HL-60/S4 (cell line): ENCODE measurements at regions not wholly inside any gene's neighbourhood (a gene's known extent, or its start where the extent isn't known, plus 50 kb on each side); places are given as distances from the start of the nearest gene placed in this dataset.
"Not testable (repeated sequence)": the region's sequence is repeated elsewhere in the genome, so short reads cannot be mapped to it uniquely, and the experiment has no call there.

ENCODE experiments used
- in situ Hi-C: fragments of 300-500 bp; cut with MboI; formaldehyde crosslinking; loops from 2 replicates; pipeline ENCODE4 v1.14.3; 2022; ENCODE audit warnings: low sequenced_read_pairs

DNA sequence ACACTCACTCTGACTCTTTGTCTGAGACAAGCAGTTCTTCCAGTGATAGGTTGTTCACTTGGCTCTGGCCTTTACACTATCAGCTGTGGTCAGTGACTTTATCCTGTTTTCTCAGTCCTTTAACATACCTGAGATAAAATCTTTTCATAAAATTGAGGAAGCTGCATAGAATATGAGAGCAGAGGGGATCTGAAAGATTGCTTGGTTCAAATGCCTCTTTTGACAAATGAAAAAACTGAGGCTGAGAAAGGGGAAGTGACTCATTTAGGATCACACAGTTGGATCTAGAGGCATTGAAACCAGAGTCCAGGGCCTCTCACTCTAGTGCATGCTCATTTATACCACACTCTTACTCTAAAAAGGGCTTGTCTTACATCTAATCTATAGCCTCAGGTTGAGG lies 277.0 kb upstream of the TBX18 start:
- in situ Hi-C loops, result no loop called here

DNA sequence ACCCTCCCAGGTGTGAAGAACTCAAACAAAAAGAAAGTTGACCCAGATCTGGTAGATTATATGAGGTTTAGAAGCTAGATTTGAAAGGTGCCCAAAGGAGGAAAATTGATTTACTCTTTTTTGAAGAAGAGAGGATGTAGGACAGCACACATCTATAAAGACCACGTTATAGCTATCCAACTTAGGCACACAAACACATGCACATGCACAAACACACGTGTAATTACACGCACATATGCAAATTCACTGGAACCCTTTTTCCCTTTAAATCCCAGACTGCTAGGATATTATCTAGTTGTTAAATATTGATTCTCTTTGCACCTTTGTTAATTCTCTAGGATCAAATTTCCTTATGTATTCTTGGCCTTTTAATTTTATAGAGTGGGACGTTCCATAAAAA lies 272.8 kb upstream of the TBX18 start:
- in situ Hi-C loops, result no loop called here

DNA sequence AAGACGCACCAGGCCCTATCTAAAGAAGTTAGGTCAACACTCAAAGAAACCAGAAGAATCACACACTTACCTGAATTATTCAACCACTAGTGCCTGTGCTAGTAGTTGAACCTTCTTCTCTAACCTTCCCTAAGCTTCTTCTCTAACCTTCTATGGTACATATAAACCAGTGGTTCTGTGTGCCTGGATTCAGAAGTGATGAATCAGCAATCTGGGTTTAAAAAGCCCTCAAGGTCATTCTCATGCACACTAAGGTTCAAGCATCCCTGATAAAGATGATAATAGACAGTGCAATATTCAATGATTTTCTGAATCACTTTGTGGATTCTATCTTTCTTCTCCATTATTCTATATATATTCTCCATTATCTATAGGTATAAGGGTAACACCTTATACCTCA lies 271.4 kb upstream of the TBX18 start:
- in situ Hi-C loops, result no loop called here

DNA sequence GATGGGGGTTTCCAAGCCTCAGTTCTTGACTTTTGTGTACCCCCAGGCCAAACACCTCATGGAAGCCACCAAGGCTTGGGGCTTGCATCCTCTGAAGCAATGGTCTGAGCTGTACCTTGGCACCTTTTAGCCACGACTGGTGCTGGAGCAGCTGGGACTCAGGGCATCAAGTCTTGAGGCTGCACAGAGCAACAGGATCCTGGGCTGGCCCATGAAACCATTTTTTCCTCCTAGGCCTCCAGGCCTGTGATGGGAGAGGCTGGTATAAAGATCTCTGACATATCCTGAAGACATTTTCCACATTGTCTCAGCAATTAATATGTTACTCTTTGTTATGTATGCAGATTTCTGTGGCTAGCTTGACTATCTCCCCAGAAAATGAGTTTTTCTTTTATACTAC lies 269.1 kb upstream of the TBX18 start:
- in situ Hi-C loops, result no loop called here

DNA sequence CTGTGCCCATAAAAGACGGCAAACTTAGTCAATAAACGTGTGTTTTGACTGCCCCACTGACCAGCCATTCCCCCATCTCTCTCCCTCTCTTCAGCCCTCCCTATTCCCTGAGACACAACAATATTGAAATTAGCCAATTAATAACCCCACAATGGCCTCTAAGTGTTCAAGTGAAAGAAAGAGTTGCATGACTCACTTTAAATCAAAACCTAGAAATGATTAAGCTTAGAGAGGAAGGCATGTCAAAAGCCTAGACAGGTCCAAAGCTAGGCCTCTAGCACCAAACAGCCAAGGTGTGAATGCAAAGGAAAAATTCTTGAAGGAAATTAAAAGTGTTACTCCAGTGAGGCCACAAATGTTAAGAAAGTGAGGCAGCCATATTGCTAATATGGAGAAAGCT lies 261.6 kb upstream of the TBX18 start:
- in situ Hi-C loops, result no loop called here

DNA sequence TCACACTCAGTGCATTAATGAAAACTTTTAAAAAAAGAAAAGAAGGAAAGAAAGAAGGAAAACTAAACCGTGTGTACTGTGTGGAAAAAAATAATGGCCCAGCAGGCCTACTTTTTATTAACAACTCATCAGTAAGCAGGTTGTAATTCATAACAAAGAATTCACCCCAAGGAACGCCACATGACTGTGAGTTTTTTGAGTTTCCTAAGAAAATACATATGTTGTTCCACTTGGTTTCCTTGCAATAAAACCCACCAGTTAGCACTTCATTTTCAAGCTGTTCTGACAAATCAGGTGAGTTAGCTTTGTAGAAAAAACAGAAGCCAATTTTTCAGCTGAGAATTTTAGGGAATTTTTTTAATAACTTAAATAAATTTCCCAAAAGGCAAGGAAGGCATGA lies 259.3 kb upstream of the TBX18 start:
- in situ Hi-C loops, result no loop called here

DNA sequence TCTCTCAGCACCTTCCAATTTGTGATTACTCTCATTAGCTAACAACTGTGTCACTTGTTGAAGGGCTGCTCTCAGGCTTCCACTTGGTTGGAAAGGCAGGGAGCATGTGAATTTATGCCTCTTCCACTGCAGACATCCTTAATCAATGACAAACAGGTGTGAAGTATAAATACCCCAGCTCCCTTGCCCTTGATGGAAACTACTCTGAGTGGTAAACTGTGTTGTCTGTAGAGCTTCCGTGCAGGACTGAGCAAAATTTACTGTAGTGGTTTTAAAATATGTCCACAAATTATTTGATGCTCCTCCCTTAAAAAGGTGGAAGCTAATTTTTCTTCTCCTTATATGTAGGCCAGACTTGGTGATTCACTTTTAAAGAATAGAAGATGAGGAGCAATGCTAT lies 253.0 kb upstream of the TBX18 start:
- in situ Hi-C loops, result no loop called here

DNA sequence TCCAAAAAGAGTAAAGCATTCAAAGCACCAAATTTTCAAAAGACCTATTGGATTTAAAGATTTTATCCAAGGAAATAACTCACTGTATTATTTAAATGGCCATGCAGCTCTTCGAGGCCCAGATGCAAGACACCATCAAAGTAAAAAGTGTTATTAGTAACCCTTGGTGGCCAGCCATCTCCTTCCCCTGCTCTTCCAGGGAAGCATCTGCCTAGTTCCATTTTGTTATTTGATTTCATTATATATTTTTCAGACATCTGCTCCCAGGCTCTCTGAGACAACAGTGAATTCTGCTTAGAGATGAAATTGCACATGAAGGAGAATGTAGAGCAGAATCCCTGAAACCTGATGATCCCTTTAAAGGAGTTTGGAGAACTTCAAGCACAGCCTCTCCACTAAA lies 252.3 kb upstream of the TBX18 start:
- in situ Hi-C loops, result no loop called here

DNA sequence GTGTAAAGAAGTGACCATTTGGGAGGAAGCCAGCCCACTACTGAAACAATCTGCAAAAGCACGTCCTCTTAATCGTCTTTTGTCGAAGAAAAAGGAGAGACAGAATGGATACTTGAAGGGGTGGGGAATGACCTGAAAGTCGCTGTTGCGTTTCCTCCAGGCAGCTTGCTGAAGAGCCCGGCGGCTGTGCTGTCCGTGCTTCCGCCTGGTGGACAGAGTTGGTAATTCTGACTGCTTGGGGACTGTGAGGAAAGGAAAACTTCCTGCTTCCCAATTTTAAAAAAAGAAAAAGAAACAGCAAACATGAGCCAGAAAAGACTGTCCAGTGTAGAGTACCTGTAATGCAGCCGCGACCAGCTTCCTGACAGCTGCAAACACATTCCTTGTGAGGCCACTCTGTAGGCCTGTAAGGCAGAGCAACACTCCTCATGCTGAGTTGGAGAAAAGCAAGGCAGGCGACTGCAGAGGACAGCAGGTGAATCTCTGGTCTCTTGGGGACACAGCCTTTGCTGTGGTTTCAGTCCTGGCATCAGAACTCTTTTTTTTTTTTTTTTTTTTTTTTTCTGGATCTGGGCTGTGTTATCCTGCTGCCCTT lies 251.1 kb upstream of the TBX18 start:
- in situ Hi-C loops, result no loop called here

DNA sequence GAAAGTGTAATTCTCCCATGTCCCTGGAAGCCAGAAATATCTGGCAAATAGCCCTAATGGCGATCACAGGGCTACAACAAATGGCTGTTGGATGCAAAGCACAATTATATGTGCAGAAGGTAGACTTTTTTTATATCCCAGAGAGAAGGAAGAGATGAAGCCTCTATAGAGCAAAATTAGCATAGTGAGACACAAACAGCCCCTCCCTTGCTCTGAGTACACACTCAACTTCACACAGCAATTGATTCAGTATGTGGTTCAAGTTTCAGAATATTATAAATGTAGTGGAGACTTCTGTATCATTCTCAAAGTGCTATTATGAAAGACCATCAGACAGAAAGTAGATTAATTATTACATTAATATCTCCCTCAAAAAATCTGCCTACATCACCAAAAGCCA lies 246.5 kb upstream of the TBX18 start:
- in situ Hi-C loops, result no loop called here

DNA sequence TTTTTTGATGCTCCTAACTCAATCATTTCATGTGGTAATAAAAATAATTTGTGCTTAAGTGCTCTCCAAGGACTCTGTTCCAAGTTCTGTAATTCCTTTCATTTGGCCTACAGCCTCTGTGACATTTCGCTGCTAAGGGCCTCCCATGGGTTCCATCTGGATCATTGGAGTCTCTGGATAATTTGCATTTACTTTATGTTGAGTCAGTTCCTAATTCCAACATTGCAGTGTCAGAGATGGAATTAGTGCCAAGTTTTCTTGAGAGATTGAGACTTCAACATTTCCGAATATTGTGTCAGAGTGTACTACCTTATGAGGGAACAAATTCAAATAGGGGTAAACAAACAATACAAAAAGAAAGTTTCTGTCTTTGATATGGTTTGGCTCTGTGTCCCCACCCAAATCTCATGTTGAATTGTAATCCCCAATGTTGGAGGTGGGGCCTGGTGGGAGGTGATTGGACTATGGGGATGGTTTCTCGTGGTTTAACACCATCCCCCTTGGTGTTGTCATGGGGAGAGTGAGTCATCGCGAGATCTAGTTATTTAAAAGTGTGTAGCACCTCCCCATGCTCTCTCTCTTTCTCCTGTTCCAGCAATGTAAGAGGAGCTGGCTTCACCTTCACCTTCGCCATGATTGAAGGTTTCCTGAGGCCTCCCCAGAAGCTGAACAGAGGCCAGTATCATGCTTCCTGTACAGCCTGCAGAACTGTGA lies 244.1 kb upstream of the TBX18 start:
- in situ Hi-C loops, result no loop called here

DNA sequence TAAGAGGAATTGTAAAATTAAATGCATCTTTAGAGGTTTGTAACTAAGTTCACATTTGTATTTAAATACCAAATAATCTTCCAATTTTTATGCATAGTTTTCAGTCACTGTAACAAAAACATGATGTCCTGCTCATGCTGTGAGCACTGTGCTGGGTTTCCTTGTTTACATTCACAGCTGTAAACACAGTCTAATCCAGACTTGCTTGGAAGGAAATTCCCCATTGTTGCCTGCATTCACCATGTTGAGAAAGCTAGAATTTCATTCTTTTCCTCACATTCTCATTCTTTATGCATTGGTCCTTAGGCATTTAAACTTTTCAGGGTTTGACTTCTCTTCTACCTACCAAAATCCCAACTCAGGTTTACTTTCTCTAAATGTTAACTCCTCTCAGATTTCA lies 242.0 kb upstream of the TBX18 start:
- in situ Hi-C loops, result no loop called here

DNA sequence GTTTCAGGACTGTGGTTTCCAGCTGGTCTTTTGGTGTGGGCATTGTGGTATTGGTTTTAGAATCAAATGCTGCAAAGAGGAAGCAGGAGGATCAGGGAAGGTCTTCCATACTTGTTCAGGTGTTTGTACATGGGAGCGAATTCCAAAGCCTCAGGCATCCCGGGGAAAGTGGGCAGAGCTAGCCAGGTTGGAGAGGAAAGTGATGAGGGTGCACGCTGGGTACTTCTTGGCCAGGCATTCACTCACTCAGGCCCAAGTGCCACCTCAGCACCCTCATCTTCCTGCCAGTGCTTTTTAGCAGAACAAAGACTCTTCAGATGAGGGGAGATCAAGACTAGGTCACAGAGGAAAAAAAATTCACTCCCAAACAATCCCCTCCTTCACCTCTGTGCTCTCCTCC lies 241.1 kb upstream of the TBX18 start:
- in situ Hi-C loops, result no loop called here

DNA sequence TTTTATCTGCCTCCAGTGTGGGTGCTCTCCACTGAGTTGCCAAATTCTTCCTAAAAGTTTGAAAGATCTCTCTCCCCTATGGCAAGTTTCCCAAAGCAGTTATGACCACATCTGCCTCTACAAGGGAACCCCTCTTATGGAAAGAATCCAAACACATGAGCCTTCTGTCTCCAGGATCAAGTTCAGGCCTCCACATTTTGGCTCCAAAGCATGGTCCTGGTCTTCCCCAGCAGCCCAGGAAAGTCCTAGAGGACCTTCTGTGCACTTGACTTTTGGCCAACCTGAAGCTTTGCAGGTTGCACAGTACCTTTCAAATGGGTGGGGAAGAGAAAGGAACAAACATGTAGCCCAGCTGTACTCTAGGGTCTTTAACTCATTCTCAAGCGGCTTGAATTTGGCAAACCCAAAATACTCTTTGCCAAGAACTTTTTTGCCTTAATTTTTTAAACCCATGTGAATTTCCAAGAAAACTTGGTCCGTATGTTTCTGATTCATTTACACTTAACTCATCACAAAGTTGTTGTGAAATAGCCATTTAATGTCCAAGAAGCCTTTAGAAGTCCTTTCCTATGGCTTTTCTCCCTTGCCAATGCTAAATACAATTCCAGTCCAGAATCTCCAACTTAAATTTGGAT lies 240.1 kb upstream of the TBX18 start:
- in situ Hi-C loops, result no loop called here

DNA sequence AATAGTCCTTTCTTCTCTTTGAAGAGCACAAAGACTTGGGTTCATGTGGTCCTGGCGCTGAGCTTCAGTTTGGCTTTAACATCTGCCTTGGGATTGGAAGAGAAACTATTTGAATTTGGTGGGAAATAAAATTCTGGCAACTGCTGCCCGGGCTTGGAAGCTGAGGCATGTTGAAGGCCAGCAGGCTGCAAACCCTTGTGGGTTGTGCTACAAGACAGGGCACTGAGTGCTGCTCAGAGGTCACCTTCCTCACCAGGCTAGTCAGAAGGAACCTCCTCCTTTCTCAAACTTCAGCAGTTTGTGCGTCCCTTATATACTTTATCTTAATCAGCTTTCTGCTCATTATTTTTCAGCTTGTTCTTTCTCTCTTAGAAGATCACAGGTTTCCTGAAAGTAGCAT lies 238.4 kb upstream of the TBX18 start:
- in situ Hi-C loops, result no loop called here

DNA sequence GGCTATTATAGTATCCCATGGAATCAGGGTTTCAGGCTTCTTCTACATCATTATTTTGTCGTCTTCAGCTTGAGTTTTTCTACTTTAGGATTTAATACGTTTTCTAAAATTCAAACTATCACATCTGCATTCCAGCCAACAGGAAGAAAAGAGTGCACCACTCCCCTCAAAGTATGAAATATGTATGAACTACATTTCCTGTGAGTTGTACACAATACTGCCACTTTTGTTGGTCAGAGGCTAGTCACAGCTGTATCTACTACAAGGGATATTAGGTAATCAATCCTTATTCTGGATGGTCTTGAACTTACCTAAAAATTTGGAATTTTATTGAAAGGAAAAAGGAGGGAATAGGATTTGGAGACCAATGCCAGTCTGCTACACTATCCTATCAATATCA lies 235.6 kb upstream of the TBX18 start:
- in situ Hi-C loops, result no loop called here

DNA sequence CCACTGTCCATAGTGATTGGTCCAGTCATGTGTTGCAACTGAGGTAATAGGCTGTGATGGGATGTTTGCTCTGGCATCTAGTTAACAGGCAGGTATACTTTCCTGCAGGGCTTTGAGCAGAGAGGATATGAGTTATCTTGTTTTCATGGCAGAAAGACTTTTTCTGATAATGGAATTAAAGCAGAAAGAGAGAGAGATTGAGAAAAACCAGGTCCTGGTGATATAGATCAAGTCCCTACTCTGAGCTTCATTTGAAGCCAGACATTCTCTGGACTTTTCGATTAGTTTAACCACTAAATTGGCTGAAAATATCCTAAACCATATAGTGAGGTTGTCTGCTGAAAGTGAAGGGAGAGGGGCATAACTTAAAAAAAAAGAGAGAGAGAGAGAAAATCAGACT lies 233.8 kb upstream of the TBX18 start:
- in situ Hi-C loops, result no loop called here

DNA sequence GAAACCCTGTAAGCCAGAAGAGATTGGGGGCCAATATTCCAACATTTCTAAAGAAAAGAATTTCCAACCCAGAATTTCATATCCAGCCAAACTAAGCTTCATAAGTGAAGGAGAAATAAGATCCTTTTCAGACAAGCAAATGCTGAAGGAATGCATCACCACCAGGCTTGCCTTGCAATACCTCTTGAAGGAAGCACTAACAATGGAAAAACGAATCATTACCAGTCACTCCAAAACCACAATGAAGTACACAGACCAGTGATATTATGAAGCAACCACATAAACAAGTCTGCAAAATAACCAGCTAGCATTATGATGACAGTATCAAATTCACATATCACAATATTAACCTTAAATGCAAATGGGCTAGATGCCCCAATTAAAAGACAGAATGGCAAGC lies 224.4 kb upstream of the TBX18 start:
- in situ Hi-C loops, result not testable (repeated sequence)

DNA sequence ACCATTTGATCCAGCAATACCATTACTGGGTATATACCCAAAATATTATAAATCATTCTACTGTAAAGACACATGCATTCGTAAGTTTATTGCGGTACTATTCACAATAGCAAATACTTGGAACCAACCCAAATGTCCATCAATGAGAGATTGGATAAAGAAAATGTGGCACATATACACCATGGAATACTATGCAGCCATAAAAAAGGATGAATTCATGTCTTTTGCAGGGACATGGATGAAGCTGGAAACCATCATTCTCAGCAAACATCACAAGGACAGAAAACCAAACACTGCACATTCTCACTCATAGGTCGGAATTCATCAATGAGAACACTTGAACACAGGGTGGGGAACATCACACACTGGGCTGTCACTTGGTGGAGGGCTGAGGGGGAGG lies 221.1 kb upstream of the TBX18 start:
- in situ Hi-C loops, result not testable (repeated sequence)

DNA sequence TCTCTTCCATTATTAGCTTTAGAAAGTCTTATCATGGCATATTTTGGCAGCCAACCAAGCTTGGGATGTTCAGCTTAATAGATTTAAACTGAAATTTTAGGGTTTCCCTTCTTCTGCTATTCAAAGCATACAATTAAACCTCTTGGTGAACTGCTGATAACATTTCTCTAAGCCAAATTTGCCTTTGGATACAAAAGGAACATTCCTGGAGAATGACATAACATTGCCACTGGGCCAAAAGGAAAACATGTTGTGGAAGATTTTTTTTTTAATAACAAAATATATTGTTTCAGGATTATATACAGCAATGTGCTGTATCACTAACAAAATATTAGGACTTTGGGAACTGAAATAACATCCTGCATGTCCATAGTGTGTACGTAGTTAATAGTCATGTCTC lies 215.1 kb upstream of the TBX18 start:
- in situ Hi-C loops, result no loop called here

DNA sequence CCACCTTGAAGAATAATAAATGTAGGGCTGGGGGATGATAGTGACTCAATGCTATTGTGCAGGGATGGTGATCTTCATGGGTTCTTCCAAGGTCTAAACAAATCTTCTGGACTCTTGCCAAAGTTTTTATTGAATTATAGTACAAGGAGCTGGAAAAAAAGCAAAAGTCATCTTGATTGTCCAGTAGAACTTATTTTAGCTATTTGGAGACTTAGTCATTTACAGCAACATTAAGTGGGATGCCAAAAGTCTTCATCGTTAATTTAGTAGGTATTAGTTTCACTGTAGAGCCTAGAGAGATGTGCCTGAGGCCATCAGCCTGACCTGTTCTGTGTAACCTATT lies 212.9 kb upstream of the TBX18 start:
- in situ Hi-C loops, result no loop called here

DNA sequence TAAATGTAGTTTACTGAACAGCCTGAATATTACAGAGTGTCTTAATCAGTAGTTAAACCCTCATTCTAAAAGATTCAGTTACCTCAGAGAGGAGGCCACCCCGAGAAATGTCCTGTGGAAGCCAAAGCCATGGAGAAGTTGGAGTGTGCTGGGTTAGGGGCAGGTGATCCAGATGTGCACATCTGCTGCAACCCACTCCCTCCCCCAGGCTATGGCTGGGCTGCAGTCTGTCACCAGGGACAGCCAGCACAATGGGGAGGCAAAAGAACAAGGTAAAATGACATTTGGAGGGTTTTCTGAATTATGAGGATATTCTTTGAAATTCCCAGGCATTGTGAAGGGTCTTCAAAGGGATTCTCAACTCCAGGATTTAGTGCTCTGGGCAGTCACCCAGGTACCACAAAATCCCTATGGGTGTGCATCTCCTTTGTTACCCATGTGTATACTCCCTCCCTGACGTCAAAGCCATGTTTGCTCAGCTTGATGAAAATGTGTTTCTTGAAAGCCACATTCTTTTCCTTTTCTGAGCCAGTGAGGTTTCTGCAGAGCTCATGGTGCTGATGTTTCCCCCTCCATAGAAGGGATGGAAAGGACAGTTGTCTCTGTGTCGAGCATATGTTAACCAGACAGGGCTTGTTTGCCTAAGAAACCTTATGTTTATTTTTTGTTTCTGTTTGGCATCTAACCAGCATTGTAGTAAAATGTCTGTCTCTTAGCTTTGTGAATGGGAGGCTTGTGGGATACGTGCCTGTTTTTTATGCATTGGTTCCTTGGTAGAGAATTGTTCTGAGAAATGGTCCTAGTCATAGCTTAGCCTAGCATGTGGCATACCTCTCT lies 212.3 kb upstream of the TBX18 start:
- in situ Hi-C loops, result no loop called here
